OCI-LY3 (cell line): ENCODE measurements at regions not wholly inside any gene's neighbourhood (a gene's known extent, or its start where the extent isn't known, plus 50 kb on each side); places are given as distances from the start of the nearest gene placed in this dataset.

Experiments
- H2AFZ ChIP-seq: fragments of 200-600, 300-600 bp; shearing (Covaris generic); 2 replicates; pipeline ENCODE4 v1.6.0; 2014; ENCODE audit warnings: antibody characterized with exemption, low read depth, low read length
- H3K27ac ChIP-seq: fragments of 200-600, 300-600 bp; sonication (generic); 2 replicates; pipeline ENCODE4 v1.5.1; 2014; ENCODE audit warnings: mild to moderate bottlenecking, low read length, moderate library complexity, mixed read lengths
- H3K27me3 ChIP-seq: fragments of 200-600, 300-600 bp; sonication (generic); 2 replicates; pipeline ENCODE4 v1.6.1; 2014; ENCODE audit warnings: low read depth, low read length, mixed read lengths
- H3K36me3 ChIP-seq: fragments of 200-600, 300-600 bp; sonication (generic); replicated peaks from 2 replicates; pipeline ENCODE3; 2014; ENCODE audit warnings: low read depth, low read length, mixed read lengths
- H3K4me1 ChIP-seq: fragments of 300-600, 200-600 bp; sonication (generic); 2 replicates; pipeline ENCODE4 v1.6.1; 2014; ENCODE audit warnings: low read length, mixed read lengths
- H3K4me2 ChIP-seq: fragments of 200-600, 300-600 bp; sonication (generic); 2 replicates; pipeline ENCODE4 v1.6.1; 2014; ENCODE audit warnings: low read length, mixed read lengths
- H3K4me3 ChIP-seq: fragments of 300-600, 200-600 bp; sonication (generic); 2 replicates; pipeline ENCODE4 v1.5.1; 2014; ENCODE audit warnings: antibody characterized with exemption, mild to moderate bottlenecking, low read length, moderate library complexity
- H3K79me2 ChIP-seq: fragments of 300-600, 200-600 bp; shearing (Covaris generic); 2 replicates; pipeline ENCODE4 v1.6.1; 2014; ENCODE audit warnings: mild to moderate bottlenecking, low read length, mixed read lengths
- H3K9ac ChIP-seq: fragments of 300-600, 200-600 bp; shearing (Covaris generic); 2 replicates; pipeline ENCODE4 v1.6.0; 2014; ENCODE audit warnings: mild to moderate bottlenecking, low read length, moderate library complexity
- H3K9me3 ChIP-seq: fragments of 200-600, 300-600 bp; shearing (Covaris generic); 2 replicates; pipeline ENCODE4 v1.6.1; 2014; ENCODE audit warnings: low read length, mixed read lengths; ENCODE audit not compliant: insufficient read depth
- H4K20me1 ChIP-seq: fragments of 200-600, 300-600 bp; sonication (generic); 2 replicates; pipeline ENCODE4 v1.6.1; 2016; ENCODE audit warnings: low read length, mixed read lengths; ENCODE audit not compliant: insufficient read depth
- EZH2phosphoT487 ChIP-seq: fragments of 200-600 bp; shearing (Covaris generic); IDR thresholded peaks from 2 replicates; pipeline ENCODE4 v1.6.1; 2018; ENCODE audit warnings: antibody characterized with exemption, mixed run types, low read depth
- TF ChIP-seq, protein P1 (sequence below): fragments of 200-600, 300-600 bp; sonication (generic); IDR thresholded peaks from 2 replicates; pipeline ENCODE4 v1.5.1; 2014; ENCODE audit warnings: antibody characterized with exemption, low read length, low read depth

DNA sequence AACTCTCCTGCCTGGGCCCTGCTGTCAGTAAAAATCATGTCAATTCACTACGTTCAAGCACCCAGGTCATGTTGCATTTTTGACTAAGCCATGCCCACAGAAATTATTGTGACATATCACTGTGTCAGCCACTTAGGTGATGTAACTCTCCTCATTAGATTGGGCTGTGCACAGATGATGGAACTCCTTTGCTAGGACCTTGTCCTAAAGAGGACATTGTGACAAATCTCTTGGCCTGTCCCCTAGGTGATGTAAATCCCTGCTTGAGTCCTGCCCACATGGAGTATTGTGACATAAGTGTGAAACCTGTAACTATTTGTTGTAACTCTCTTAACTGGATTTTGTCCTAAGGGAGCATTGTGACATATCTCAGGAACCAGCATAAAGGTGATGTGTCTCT is 848.3 kb upstream of the TSPY4 start:
- Histone ChIP-seq H3K36me3 (no peaks in the 10 kb centered on the region), H3K4me2 (no peak overlapping the region), H3K4me3 (no peak overlapping the region), H3K9me3 (no peaks in the 10 kb centered on the region), H3K27me3 (no peaks in the 10 kb centered on the region), H3K9ac (no peak overlapping the region), H3K79me2 (no peaks in the 10 kb centered on the region), H2AFZ (no peak overlapping the region), H3K4me1 (no peaks in the 10 kb centered on the region), H4K20me1 (no peaks in the 10 kb centered on the region), H3K27ac (no peak overlapping the region)
- no peak for TF ChIP-seq EZH2phosphoT487
- TF ChIP-seq, protein P1, sequence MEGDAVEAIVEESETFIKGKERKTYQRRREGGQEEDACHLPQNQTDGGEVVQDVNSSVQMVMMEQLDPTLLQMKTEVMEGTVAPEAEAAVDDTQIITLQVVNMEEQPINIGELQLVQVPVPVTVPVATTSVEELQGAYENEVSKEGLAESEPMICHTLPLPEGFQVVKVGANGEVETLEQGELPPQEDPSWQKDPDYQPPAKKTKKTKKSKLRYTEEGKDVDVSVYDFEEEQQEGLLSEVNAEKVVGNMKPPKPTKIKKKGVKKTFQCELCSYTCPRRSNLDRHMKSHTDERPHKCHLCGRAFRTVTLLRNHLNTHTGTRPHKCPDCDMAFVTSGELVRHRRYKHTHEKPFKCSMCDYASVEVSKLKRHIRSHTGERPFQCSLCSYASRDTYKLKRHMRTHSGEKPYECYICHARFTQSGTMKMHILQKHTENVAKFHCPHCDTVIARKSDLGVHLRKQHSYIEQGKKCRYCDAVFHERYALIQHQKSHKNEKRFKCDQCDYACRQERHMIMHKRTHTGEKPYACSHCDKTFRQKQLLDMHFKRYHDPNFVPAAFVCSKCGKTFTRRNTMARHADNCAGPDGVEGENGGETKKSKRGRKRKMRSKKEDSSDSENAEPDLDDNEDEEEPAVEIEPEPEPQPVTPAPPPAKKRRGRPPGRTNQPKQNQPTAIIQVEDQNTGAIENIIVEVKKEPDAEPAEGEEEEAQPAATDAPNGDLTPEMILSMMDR: no peak

DNA sequence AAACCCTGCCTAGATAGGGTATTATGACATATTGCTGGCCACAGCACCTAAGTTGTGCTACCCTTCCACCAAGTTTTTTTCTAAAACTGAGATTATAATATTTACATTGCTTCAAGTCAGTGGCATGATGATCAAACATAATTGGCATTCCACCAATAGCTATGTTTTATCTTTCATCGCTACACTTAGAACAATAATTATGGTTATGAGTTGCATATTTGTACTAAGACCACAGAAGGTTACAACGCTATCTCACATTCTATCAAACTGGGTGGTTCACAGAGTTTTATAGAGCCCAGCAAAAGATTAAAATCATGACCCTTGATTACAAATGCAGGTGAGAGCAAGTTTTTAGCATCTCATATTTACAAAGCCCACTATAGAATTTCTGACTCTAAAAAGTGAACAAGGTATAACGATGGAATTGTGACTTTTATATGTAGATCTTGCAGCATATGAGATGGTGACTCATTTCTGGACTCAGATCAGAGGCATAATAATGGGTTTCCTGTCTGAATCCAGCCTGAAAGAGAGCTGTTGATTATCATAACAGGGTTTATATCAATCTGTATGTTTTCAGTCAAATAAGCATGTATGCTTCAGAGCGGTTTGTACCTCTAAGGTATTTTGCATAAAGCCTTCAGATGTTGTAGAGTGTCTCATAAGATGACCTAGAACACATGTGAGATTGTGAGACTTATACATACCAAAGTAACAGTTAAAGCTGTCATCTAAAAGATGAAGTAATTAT is 847.2 kb upstream of the TSPY4 start:
- Histone ChIP-seq H3K4me1 (no peaks in the 10 kb centered on the region), H4K20me1 (no peaks in the 10 kb centered on the region), H3K27me3 (no peaks in the 10 kb centered on the region), H3K36me3 (no peaks in the 10 kb centered on the region), H2AFZ (no peak overlapping the region), H3K79me2 (no peaks in the 10 kb centered on the region), H3K27ac (no peak overlapping the region), H3K9ac (no peak overlapping the region), H3K4me2 (no peak overlapping the region), H3K9me3 (no peaks in the 10 kb centered on the region), H3K4me3 (no peak overlapping the region)
- TF ChIP-seq, protein P1: no peak
- no peak for TF ChIP-seq EZH2phosphoT487

DNA sequence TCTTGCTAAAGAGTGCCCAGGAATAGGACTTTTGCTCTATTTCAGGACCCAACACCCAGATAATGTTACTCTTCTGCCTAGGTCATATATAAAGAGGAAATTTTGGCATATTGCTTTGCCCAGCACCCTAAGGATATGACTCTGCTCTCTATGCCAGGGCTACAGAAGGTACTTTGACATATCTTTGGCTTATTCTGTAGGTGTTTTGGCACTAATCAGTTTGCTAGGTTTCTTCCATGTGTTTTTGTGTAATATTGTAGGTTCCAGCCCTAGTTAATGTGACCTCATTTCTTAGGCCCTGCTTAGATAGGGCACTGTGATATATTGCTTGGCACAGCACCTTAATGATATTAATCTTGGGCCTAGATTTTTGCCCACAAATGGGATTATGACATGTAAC is 842.9 kb upstream of the TSPY4 start:
- no peaks in the 10 kb centered on the region for H4K20me1 ChIP-seq

DNA sequence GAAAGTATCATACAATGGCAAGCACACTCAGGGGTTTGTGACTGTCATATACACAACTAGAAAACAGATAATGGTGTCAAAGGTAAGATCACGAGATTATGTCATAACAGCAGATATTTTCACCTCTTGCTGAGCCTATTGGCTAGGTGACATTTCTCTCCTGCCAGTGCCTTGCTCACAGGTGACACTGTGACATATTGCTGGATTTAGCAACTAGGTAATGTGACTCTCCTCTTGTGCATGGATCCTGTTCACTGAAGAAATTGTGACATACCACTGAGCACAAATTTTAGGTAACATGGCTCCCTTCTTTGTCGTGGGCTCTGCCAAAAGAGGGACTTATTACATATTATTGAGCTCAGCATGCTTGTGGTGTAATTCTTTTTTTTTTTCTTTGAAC is 842.0 kb upstream of the TSPY4 start:
- Histone ChIP-seq H3K36me3 (no peaks in the 10 kb centered on the region), H3K27me3 (no peaks in the 10 kb centered on the region), H3K4me2 (no peak overlapping the region), H3K9me3 (no peaks in the 10 kb centered on the region), H2AFZ (no peak overlapping the region), H3K4me3 (no peak overlapping the region), H3K79me2 (no peaks in the 10 kb centered on the region), H3K4me1 (no peaks in the 10 kb centered on the region), H4K20me1 (no peaks in the 10 kb centered on the region), H3K27ac (no peak overlapping the region), H3K9ac (no peak overlapping the region)
- TF ChIP-seq, protein P1: no peak
- TF ChIP-seq EZH2phosphoT487: no peak

More for the DNA sequence above, 842.9 kb upstream of the TSPY4 start:
- no peaks in the 10 kb centered on the region for H3K27me3 ChIP-seq
- no peak overlapping the region for H3K9ac ChIP-seq
- no peaks in the 10 kb centered on the region for H3K9me3 ChIP-seq
- no peak overlapping the region for H3K4me2 ChIP-seq
- H3K4me1 ChIP-seq: no peaks in the 10 kb centered on the region
- H2AFZ ChIP-seq: no peak overlapping the region
- no peaks in the 10 kb centered on the region for H3K79me2 ChIP-seq
- TF ChIP-seq EZH2phosphoT487: no peak
- TF ChIP-seq, protein P1: no peak
- no peak overlapping the region for H3K4me3 ChIP-seq
- no peak overlapping the region for H3K27ac ChIP-seq
- no peaks in the 10 kb centered on the region for H3K36me3 ChIP-seq
